Suppressor macrophage treated with lipopolysaccharide for 1 hour (primary cell): ENCODE measurements at regions not wholly inside any gene's neighbourhood (a gene's known extent, or its start where the extent isn't known, plus 50 kb on each side); places are given as distances from the start of the nearest gene placed in this dataset.
"Not testable (repeated sequence)": the region's sequence is repeated elsewhere in the genome, so short reads cannot be mapped to it uniquely, and the experiment has no call there.

Source experiments
- DNase-seq, 3 donors: peaks; one replicate each; pipeline ENCODE4 v3.0.0-alpha.2; 2020 to 2022

DNA sequence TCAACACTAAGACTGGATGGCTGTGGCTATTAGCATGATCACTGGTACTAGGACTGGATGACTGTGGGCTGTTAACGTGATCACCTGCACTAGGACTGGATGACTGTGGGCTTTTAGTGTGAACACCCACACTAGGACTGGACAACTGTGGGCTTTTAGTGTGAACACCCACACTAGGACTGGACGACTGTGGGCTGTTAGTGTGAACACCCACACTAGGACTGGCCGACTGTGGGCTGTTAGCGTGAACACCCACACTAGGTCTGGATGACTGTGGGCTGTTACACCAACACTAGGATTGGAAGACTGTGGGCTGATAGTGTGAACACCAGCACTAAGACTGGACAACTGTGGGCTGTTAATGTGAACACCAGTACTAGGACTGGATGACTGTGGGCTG is 329.2 kb downstream of the OSTF1 start:
- no peak for DNase-seq

GRCh38 chr9:75418518-75418917 is 330.2 kb downstream of the OSTF1 start:
- DNase-seq = no peak

- DNase-seq = no peak
Observed at GRCh38 chr9:75422944-75423522, 334.7 kb downstream of the OSTF1 start.

DNA sequence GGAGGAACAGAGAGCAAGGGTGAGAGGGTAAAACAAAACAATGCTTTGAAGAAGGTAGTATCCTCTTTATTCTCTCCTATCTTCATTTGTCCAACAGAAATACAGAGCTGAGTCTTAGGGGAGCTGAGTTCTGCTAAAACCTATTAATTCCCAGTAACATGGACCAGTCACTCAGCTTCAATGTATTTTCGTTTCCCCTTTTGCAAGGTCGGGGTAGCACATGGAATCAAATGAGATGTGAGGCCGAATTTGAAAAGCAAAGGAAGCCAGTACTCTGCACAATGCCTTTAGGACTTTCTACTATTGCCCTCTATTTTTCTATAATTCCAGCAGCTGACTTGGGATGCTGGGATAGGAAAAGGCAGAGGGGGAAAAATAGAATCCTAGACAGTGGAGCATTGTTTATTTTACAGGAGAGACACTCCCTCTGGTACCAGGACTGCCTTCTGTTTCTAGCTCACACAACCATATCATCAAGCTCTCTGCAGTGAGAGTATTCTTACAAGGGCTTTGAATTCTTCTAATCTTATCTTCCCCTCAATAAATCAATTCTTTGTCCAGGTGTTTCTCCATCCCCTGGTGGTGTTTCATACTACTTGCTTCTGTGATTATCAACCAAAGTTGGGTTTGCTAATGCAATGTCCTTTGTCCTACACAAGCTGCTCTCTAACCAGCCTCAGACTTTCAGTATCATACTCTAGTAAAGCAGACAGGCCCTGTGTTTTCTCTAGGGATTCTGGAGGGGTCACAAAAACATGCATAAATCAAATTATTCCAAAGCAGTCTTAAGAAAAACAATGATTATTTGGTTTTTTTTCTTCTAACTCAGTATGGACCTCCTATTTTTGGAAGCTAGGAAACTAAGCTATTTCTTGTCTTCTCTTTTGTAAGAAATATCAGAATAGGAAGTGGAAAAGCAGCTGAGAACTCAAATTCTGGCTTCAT is 341.5 kb downstream of the OSTF1 start:
- DNase-seq = no peak

DNA sequence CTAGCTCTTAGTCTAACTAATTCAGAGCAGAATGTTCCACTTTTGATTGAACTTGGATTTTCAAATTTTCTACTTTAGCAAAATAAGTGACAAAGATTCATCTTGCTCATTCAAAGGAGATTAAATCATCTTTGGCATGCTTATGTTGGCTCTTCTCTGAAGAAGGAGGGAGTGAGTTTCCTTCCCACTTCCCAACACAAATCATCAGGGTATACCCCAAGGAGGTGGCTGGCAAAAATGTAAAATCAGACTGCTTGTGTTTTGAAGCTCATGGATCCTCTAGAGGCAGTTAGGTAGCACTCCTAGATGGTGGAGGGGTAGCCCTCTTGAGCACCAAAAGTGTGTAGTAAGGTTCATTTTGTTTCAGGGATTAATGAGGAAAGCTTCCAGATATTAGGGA is 343.1 kb downstream of the OSTF1 start:
- DNase-seq = no peak

GRCh38 chr9:75432386-75432785 is 344.1 kb downstream of the OSTF1 start:
- no peak for DNase-seq

DNA sequence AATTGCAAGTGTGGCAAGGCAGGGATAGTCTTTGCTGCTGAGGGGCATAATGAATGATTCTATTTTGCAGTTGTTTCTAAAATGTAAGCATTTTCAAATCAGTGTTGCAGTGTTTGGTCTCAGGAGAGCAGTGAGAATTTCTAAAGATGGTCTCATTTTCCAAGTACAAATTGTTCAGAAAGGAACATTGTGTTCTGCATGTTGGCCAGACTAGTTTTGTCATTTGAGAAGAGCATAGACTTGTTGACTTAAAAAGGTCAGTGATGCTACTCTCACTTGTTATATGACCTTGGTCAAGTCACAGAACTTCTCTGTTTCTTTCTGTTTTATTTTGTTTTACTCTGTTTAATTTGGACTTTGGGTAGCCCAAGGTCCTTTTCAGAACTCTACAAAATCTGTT is 344.6 kb downstream of the OSTF1 start:
- no peak for DNase-seq

GRCh38 chr9:75438716-75439115 is 350.4 kb downstream of the OSTF1 start:
- DNase-seq = no peak

DNA sequence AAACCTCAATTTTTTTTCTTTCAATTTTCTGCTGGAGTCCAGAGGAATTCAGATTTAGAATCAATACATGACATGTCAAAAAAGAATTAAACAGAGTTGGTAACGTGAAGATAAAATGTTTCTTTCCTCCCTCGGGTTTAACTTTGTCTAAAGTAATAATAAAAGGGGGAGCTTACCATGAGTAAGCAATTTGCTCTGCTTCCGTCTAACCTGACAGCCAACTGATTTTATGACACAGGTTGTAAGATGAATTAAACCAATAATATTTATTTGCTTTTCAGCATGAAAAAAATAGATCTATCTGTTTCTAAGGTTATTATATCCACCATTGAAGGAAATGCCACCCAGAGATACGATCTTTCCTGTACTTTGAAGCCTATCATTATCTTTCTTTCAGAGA is 352.6 kb downstream of the OSTF1 start:
- no peak for DNase-seq

- DNase-seq = no peak
Observed at GRCh38 chr9:75445144-75445543, 356.8 kb downstream of the OSTF1 start.

GRCh38 chr9:75447281-75447680 is 359.0 kb downstream of the OSTF1 start:
- no peak for DNase-seq

DNA sequence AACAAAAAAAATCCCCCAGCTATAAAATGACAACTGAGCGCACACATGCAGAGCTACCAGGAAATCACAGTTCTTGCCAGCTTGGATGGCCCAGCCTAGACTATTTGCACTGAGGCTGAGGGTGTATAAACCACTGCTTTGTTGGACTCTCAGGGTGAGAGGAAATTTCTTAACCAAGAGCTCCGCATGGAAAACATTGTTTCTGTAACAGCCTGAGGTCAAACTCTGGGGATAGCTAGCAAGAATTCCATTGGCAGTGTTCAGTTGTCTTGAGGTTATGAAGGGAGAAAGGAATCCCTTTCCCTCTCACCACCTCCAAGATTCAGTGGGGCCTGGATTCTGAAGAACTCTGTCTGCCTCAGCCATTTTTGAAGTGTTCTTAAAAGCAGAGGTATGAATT is 360.0 kb downstream of the OSTF1 start:
- no peak for DNase-seq

DNA sequence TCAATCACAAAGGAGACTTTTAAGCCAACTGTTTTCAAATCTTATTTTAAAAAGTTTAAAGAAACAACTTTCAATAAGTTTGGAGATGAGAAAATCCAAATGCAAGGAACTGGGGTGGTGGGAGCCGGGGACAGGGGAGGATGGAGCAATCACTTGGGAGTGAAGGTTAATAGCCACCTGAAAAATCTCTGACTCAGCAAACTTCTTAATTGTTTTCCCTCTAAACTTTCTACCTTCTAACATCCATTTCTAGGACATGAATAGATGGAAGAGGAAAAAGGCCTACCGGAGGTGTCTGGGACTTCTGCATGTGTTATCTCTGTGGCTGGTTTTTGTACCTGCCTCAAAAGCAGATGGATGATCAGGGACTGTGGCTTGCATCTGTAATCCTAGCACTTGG is 360.6 kb downstream of the OSTF1 start:
- no peak for DNase-seq

DNA sequence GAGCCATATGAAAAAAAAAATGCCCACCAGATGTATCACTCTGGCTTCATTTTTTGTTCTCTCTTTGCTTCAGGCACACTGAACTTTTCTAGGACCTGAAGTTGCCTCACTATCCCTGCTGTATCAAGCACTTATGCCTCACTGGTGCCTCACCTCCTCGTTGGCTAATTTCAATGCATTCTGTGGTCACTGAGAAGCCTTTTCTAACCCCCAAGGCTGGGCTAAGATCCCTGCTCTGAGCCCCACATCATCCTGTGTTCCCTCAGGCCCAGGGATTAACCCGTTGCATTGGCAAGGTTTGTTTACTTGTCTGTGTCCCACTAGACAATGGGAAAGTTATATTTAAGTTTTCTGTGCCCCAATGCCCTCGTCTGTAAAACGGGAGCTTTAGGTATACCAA is 362.7 kb downstream of the OSTF1 start:
- no peak for DNase-seq

- no peak for DNase-seq
Observed at GRCh38 chr9:75451505-75451904, 363.2 kb downstream of the OSTF1 start.

GRCh38 chr9:75452512-75452911 is 364.2 kb downstream of the OSTF1 start:
- peak in 2 of 3 donors; percentile 1 to 20 for DNase-seq

DNA sequence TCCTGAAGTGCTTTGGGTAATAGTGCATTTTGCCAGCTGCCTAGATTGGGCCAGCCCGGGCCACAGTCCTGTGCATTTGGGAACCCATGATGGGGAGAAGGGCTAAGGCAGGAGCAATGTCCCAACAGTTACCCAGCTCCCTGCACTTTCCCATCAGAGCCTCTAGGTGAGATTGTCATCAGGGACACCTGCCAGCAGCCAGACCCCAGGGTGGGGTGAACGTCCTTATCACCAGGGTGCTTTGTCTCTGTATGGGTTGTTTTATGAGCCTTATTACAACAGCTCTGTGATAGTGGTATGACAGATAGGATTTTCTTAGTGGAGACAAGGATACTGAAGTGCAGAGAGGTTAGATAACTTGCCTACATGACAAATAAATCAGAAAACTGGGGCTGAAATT is 365.7 kb downstream of the OSTF1 start:
- DNase-seq = no peak

GRCh38 chr9:75454891-75455290 is 366.6 kb downstream of the OSTF1 start:
- DNase-seq = no peak

- peak; percentile 65 to 78 (median 73) for DNase-seq
Observed at GRCh38 chr9:75455444-75455921, 367.2 kb downstream of the OSTF1 start.

GRCh38 chr9:75456698-75457097 is 368.4 kb downstream of the OSTF1 start:
- DNase-seq = no peak

DNA sequence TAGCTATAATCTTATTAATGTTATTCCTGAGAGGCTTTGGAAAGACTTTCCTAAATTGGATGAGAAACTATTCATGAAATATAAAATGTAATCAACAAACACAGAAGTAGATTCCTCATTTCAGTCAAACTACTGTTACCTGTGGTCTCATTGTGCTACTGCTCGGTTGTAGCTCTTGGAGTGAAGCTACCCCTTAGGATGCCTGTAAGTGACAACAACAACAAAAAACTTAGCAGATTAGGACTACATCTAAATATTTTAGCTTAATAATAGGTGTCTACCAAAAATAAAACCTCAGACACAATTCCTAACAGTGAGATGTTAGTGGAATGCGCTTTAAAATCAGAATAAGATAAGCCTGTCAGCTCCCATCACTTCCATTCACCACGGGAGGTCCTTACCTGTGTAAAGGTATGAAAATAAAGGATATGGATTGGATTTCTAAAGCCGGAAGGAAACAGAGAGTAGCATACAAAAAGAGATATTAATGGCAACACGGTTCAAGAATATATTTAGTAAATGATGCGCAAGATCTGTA is 369.2 kb downstream of the OSTF1 start:
- DNase-seq = no peak

DNA sequence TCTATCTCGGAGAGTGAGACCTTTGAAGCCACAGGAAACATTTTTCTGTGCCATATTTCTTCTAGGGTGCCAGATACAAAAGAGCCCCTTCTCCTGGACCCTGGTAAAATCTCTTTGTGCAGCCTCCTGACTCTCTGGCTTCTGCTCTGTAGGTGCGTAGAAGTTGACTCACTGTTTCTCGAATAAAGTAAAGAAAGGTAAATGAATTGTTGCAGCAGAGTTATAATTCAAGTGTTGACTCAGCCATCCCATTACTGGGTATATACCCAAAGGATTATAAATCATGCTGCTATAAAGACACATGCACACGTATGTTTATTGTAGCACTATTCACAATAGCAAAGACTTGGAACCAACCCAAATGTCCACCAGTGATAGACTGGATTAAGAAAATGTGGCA is 371.0 kb downstream of the OSTF1 start:
- not testable (repeated sequence) for DNase-seq

DNA sequence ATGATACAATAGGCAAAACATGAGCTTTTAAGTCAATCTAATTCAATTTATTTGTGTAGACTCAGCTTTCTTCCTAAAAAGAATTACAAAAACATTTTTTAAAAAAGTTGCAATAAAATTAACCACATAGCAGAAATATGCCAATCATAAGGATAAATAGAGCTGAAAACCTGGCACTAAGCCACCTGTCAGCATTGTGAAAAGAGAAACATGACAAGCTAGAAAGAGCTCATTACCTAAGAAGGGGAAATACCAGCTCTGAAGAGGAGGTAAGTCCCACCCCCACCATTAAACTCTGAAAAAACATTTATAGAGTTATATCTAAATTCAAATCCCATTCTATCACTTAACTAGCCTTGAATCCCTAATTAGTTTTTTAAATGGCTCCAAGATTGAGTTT is 372.9 kb downstream of the OSTF1 start:
- no peak for DNase-seq

- no peak for DNase-seq
Observed at GRCh38 chr9:75462866-75463265, 374.6 kb downstream of the OSTF1 start.
